ENCODE measurements at regions not wholly inside any gene's neighbourhood (a gene's known extent, or its start where the extent isn't known, plus 50 kb on each side); places are given as distances from the start of the nearest gene placed in this dataset.

GRCh38 chr1:106751002-106751401, 305.5 kb upstream of the PRMT6 start:
- POLR2A ChIA-PET = no interaction called here
- Histone ChIP-seq H3K4me3 (replicated peaks in 1 of 3; ENCODE audit: insufficient read depth in 1 of 3, low read depth in 1 of 3, low read length in 3 of 3) (no peak overlapping the region), H3K27ac (ENCODE audit: insufficient read depth, low read depth, low read length) (no peak overlapping the region), H3K9me3 (replicated peaks; ENCODE audit: control insufficient read depth, insufficient read depth, low read length) (peaks cover 2% of the 10 kb centered on the region), H3K27me3 (ENCODE audit: control insufficient read depth in 2 of 2, insufficient read depth in 2 of 2, low read length in 2 of 2) (no peaks in the 10 kb centered on the region), H3K9ac (replicated peaks; ENCODE audit: extremely low read depth, insufficient read depth, low read length) (no peak overlapping the region), H2AFZ (ENCODE audit: low read depth, low read length) (no peak overlapping the region), H3K9me1 (replicated peaks; ENCODE audit: control insufficient read depth, extremely low read depth, insufficient read depth, low read length) (no peaks in the 10 kb centered on the region), H3K4me2 (ENCODE audit: insufficient read depth, low read length) (no peak overlapping the region), H3K4me1 (ENCODE audit: control insufficient read depth, extremely low read depth, insufficient read depth, low read length) (no peaks in the 10 kb centered on the region), H3K79me2 (ENCODE audit: control insufficient read depth, insufficient read depth, low read length) (no peaks in the 10 kb centered on the region), H3K36me3 (ENCODE audit: control insufficient read depth in 2 of 2, extremely low read depth in 1 of 2, insufficient read depth in 2 of 2, low read length in 2 of 2) (no peaks in the 10 kb centered on the region), H4K20me1 (replicated peaks; ENCODE audit: control insufficient read depth, extremely low read depth, insufficient read depth, low read length) (no peaks in the 10 kb centered on the region)
- DNase-seq (ENCODE audit: low read depth, low spot score) (no peak), FAIRE-seq (no peak)
- no peak for TF ChIP-seq MAX (IDR thresholded peaks at IDR 0.05; ENCODE audit: insufficient read depth, insufficient read length)
- TF ChIP-seq JUN (IDR thresholded peaks at IDR 0.05; ENCODE audit: borderline replicate concordance, insufficient read depth, insufficient read length, low read depth) = no peak
- no peak for TF ChIP-seq CTCF (IDR thresholded peaks at IDR 0.05; ENCODE audit: extremely low read depth in 1 of 2, insufficient read depth in 1 of 2, low read depth in 1 of 2, low read length in 2 of 2)
- TF ChIP-seq MYC (IDR thresholded peaks at IDR 0.05; ENCODE audit: low read depth, low read length) = no peak
- no peak for TF ChIP-seq POLR2A (IDR thresholded peaks at IDR 0.05; ENCODE audit: low read depth, low read length)
- TF ChIP-seq FOS (IDR thresholded peaks at IDR 0.05; ENCODE audit: borderline replicate concordance, insufficient read depth, low read length) = no peak
- TF ChIP-seq EZH2 (IDR thresholded peaks at IDR 0.05; ENCODE audit: borderline replicate concordance, low read depth, low read length, severe bottlenecking) = no peak
- TF ChIP-seq GATA2 (IDR thresholded peaks at IDR 0.05; ENCODE audit: insufficient read depth, insufficient read length, low read depth, low read length) = no peak
- no peak for TF ChIP-seq POLR2AphosphoS5 (IDR thresholded peaks at IDR 0.05; ENCODE audit: insufficient read depth, low read depth, low read length)
- CTCF ChIA-PET = no interaction called here
- dilution Hi-C loops (cut with MboI; ENCODE audit: extremely low pct_ligation_motif_present, low sequenced_read_pairs) (no loop called here), intact Hi-C loops (cut with micrococcal nuclease) (no loop called here)
- no TSS peak for BruUV-seq (replicated peaks)

Data from endothelial cell of umbilical vein (primary cell).